SU-DHL-6 (cell line): ENCODE measurements at regions not wholly inside any gene's neighbourhood (a gene's known extent, or its start where the extent isn't known, plus 50 kb on each side); places are given as distances from the start of the nearest gene placed in this dataset.

Experiments
- CTCF ChIP-seq: fragments of 200-600 bp; sonication (generic); IDR thresholded peaks from one replicate; pipeline ENCODE4 v1.5.1; 2017; ENCODE audit warnings: antibody characterized with exemption, mild to moderate bottlenecking, low read length, moderate library complexity; ENCODE audit not compliant: insufficient read depth, poor library complexity, severe bottlenecking
- EZH2phosphoT487 ChIP-seq: fragments of 200-600 bp; sonication (generic), shearing (Covaris generic); conservative IDR thresholded peaks from 2 replicates; pipeline ENCODE4 v1.6.1; 2018; ENCODE audit warnings: mild to moderate bottlenecking, antibody characterized with exemption, low read length, moderate library complexity, mixed read lengths

GRCh38 chr12:20274008-20274407 lies 94.3 kb upstream of the PDE3A start:
- no peak for TF ChIP-seq CTCF
- no peak for TF ChIP-seq EZH2phosphoT487
